CD4-positive, alpha-beta T cell treated with Interleukin-4 for 1 hour (primary cell): ENCODE measurements at regions not wholly inside any gene's neighbourhood (a gene's known extent, or its start where the extent isn't known, plus 50 kb on each side); places are given as distances from the start of the nearest gene placed in this dataset.

Source experiments
- DNase-seq, 2 donors: peaks; one replicate each; pipeline ENCODE4 v3.0.0-alpha.2; 2020 to 2022

- DNase-seq, result no peak
These were observed 53.9 kb upstream of the AKT3 start for GRCh38 chr1:243903895-243904294.

- no peak for DNase-seq
These were observed 53.0 kb upstream of the AKT3 start for GRCh38 chr1:243903041-243903440.

- DNase-seq, result no peak
These were observed 52.1 kb upstream of the AKT3 start for GRCh38 chr1:243902100-243902499.
